ENCODE measurements at regions not wholly inside any gene's neighbourhood (a gene's known extent, or its start where the extent isn't known, plus 50 kb on each side); places are given as distances from the start of the nearest gene placed in this dataset.

DNA sequence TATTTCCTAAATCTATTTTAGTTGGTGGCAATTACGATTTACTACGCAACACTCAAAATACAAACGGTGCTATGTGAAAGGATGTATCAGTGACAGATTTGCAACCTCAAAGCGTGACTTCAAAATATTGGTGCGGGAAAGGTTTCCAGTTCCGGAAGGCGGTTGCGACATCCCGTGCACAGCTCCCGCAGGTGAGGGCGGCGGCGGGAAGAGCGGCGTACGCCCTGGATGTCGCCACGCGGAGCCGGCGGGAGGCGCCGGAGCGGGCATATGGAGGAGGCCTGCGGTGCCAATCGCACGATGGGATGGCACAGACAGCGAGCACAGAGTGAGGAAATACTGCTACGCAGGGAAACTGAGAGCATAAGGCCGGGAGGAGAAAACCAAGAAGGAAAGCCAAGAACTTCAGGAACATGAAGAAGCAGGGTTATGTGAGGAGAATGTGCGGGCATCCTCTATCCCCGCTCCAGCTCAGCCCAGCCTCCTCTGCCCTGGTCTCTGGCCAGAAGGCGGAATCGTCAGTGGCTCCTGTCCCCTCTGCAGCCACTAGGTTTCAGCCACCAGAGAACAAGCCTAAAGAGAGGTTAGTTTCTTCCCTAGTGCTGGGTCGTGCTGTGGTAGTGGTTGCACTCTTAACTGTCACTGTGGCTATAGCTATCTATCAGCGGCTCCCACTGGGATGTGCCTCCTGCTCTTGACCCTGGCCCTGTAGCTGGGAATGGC, 378.1 kb upstream of the TLE4 start:
- DNase-seq = peak in 2 of 58 donors; percentile 2 to 4

- no peak for DNase-seq
Observed at GRCh38 chr9:79195879-79196278, 375.9 kb upstream of the TLE4 start.

- no peak for DNase-seq
Observed at GRCh38 chr9:79196606-79197005, 375.2 kb upstream of the TLE4 start.

DNA sequence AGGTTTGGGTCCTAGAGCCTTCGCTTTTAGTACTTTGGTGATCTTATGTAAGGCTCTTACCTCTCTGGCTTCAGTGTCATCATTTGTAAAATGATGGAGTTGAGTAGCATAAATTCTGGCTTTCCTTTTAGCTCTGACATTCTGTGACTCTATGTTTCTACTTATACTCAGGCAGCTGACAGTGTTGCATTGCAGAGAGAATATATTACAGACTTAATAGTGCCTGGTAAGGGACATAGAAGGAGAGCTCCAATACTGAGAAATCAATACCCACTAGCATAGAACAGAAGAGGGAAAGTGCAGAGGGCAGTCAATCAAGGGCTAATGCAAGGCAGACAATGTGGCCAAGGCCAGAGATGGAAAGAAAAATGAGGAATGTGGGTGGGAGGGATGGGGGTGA, 371.4 kb upstream of the TLE4 start:
- no peak for DNase-seq

DNA sequence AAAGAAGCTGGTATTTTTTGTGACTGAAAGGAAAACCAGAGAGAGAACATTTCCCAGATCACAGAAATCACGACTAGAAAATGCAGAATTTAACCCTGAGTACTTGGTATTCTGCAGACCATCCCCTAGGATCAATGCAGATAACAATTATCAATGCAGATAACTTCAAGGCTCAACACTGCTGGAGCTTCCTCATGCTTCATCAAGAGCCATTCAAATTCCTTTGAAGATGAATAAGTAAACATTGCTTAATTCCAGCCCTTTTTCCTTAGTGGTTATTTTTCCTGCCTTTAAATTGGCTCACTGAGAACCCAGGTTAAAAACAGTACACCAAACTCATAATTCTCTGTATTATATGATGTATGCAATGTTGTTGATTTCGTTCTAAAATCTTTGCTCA, 370.1 kb upstream of the TLE4 start:
- no peak for DNase-seq

- no peak for DNase-seq
Observed at GRCh38 chr9:79208791-79209396, 362.9 kb upstream of the TLE4 start.

DNA sequence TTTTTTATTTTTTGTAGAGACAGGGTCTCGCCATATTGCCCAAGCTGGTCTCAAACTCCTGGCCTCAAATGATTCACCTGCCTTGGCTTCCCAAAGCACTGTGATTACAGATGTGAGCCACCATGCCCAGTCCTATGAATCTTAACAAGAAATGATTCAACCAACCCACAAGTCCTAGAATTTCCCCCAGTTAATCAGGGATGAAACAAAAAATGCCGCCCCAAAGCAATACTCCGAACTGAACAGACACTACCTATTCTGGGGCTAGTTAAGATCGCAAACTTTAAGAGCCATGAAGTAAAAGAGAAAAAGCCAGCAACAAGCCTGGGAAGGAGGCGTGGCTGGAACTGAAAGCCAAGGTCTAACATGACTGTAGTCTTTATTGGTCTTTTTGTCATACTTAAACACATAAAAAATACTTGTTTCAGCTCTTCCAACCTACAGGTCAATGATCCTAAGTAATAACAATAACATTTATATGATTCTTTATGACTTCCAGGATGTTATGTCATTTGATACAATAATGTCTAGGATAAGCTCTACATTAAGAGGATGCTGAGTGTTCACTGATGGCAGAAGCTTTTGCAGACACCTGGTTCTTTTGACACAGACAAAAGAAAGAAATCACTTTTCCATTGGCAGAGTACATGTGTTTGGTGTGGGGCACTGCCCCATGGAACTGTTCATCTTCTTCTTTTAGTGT, 361.1 kb upstream of the TLE4 start:
- no peak for DNase-seq

DNA sequence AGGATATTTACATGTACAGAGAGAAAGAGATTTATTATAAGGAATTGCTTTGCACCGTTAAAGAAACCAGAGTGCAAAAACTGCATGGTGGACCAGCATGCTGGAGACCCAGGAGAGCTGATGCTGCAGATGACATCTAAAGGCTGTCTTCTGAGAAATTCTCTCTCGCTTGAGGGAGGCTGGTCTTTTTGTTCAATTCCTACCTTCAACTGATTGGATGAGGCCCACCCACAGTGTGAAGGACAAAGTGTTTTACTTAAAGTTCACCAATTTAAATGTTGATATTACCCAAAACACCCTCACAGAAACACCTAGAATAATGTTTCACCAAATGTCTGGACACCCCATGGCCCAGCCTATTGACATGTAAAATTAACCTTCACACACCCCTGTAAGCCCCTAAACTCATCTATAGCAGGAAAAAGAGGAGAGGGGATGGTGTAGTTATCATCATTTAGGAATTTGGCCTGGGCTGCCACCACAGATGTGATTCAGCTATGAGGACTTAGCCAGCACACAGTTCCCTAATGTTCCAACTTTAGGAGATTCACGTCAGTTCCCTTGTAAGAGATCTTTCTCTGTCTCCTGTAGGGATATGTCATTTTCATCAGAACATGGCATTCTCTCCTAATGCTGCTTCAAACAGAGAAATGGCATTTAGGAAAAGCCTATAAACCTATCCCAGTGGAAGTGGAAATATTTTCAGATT, 358.2 kb upstream of the TLE4 start:
- DNase-seq = no peak

DNA sequence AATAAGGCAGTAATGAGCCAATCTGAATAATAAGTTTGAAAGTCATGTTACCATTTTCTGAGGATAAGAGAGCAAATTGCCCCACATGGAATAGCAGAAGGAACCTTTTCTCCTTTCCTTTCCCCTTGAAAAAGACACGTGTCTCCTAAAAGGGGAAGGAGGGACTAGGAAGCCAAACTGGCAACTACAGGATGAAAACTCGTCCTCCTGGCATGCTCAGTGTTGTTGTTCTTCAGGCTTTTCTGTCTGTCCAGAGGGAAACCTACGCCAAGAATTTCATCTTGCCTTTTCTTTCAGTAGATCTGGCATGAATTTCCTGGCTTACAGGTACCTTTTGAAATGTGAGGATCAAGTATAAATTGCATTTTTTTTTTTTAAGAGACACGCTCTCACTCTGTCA, 355.9 kb upstream of the TLE4 start:
- no peak for DNase-seq

- DNase-seq = no peak
Observed at GRCh38 chr9:79220251-79220650, 351.5 kb upstream of the TLE4 start.

- DNase-seq = no peak
Observed at GRCh38 chr9:79220666-79221065, 351.1 kb upstream of the TLE4 start.

GRCh38 chr9:79221084-79221483, 350.7 kb upstream of the TLE4 start:
- DNase-seq = no peak

DNA sequence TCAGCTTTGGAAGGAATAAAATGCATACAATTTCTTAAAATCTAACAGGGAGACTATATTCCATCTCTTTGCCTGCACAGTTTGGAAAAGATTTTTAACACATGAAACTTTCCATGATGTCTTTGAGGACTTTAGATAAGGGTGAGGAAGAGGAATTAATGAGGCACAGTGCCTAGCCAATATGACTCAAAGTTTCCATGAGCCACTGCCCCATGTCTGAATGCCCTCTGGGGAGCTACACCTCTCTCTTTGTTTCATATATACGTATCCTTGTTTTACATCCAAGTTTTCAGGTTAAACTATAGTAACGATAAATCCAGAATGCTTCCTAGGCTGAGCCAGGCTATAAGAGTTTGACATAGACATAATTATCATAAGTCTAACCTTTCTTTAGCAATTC, 349.3 kb upstream of the TLE4 start:
- DNase-seq = no peak

DNA sequence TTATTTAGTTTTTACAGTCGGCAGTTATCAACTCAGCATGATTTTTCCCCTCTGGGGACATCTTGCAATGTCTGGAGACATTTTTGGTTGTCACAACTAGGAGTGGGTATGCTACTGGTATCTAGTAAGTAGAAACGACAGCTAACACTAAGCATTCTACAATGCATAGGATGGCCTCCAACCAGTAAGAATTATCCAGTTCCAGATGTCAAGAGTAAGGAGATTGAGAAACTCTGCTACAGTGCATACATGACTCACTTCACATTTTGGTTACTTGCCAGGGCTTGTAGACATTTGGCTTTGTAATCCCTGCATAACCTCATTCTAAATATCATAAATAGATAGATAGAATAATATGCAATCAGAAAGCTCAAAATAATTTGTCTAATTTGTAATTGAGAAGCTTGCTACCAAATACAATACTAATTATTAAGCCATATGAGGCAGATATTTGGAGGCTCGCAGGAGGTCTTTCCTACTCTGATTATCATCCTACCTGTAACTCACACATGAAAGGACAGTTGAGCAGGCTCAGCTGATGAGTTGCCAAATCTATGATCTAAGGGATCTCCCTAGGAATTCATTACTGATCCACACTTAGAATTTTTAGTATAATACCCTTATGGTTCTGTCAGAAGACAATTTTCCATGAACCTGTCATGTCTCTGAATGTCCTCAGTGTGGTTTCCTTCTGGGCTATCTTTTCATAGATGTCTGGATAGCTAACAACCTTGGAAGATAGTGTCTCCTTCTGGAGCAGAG, 346.9 kb upstream of the TLE4 start:
- DNase-seq = no peak

DNA sequence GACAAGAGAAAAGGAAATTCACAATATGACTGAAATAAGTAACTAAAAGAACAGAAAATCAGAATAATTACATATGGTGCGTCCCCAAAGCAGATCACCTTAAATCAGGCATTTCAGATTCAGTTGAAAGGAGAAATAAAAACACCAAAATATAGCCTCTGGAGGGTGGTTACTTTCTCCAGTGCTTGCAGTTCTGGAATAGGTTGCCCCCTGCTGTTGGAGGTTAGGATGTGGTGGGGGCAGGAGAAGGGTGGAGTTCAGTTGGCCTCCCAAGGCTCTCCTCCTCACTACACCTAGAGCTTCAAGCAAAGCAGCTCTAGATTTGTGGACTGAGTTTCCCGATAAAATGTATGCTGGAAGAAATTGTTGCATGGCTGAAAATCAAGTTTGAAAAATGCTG, 338.2 kb upstream of the TLE4 start:
- DNase-seq = no peak

GRCh38 chr9:79236466-79236865, 335.3 kb upstream of the TLE4 start:
- DNase-seq = no peak

DNA sequence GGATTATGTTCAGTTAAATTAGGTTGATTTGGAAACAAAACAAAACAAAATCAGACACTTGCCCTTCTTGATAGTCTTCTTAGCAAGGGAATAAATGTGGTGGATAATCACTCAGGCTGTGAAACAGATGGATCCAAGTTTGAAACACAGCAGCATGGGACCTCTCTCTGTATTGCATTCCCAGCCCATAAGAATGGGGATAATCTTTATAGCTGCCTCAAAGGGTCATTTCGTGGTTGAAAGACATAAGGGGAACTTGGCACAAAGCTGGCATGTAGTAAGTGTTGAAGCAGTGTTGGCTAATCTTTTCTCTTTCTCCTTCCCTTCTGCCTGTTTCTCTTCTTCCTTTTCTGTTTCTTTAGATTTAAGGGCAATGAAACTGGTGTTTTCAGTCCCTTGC, 333.9 kb upstream of the TLE4 start:
- no peak for DNase-seq

GRCh38 chr9:79240774-79241173, 331.0 kb upstream of the TLE4 start:
- DNase-seq = no peak

DNA sequence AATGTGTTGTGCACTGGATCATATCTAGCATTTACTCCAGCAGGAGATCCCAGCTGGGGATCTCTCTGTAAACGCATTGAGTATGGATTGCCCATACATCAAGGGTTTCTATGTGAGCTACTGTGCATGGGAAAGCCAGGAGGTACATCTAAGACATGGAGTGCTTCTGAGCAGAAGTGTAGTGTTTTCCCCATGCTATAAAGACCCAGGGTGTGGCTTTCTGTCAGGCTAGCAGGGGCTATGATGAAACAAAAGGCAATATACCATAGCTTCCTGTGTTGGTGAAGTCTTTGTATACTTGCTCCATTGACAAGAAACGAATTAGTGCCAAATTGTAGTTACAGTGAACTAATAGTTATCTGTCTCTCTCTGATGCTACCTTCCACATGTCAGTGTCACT, 329.3 kb upstream of the TLE4 start:
- DNase-seq = no peak

GRCh38 chr9:79246170-79246569, 325.6 kb upstream of the TLE4 start:
- DNase-seq = no peak

GRCh38 chr9:79247021-79247420, 324.7 kb upstream of the TLE4 start:
- DNase-seq = no peak

All from anterior cingulate cortex (tissue), 58 donors.